PC-3 (cell line): ENCODE measurements at regions not wholly inside any gene's neighbourhood (a gene's known extent, or its start where the extent isn't known, plus 50 kb on each side); places are given as distances from the start of the nearest gene placed in this dataset.

Experiments
- CTCF ChIP-seq: fragments of 300-600 bp; sonication (generic); conservative IDR thresholded peaks from 2 replicates; pipeline ENCODE4 v1.5.1; 2017; ENCODE audit warnings: antibody characterized with exemption, low read depth, mild to moderate bottlenecking, low read length
- EZH2phosphoT487 ChIP-seq: fragments of 300-600 bp; sonication (generic); IDR thresholded peaks from 2 replicates; pipeline ENCODE4 v1.6.1; 2018; ENCODE audit warnings: mild to moderate bottlenecking, antibody characterized with exemption, low read length, borderline replicate concordance

- TF ChIP-seq CTCF (no peak), EZH2phosphoT487 (no peak)
Measured at GRCh38 chr14:27320261-27320660, 722.4 kb upstream of the NOVA1 start.
